GM18505 (cell line): ENCODE measurements at regions not wholly inside any gene's neighbourhood (a gene's known extent, or its start where the extent isn't known, plus 50 kb on each side); places are given as distances from the start of the nearest gene placed in this dataset.

Experiments
- ATAC-seq: cut with Tn5 transposase; IDR thresholded peaks from one replicate; pipeline ENCODE4 v1.9.1; 2021; ENCODE audit not compliant: unreplicated experiment
- POLR2A ChIP-seq: IDR thresholded peaks from 4 replicates; pipeline ENCODE4 v1.6.1; 2011; ENCODE audit warnings: borderline replicate concordance; ENCODE audit not compliant: insufficient read depth, insufficient read length; ENCODE audit errors: extremely low read depth

DNA sequence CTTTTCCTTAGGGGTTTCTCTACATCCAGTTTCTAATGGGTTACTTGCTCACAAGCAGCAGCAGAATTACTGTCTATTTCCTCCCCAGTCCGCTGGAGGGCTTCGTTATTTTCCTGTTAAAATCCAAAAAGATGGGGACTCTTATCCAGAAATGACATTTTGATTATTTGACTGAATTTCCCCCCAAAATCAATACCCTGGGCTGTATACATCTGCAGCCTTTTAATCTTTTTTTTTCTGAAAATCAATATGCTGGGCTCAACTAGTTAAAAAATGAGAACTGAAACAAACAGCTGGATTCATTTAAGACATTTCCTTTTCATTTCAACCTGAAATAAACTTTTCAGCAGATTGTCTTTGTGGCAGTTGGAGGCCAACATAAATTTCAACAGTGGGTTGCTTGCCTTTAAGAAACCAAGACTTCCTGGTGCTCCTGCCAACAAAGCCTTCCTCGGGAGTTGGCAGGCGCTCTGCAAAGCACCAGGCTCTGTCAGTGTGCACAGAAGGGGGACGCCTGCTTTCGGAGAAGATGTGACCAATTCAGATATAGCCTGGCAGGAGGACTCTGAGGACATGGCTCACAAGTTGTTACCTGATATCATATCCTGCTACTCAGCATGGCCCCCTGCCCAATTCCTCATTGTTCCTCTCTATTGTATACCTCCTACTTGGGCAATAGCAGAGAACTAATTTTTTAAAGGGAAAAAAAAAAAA, 204.7 kb upstream of the ARG1 start:
- ATAC-seq: peak; percentile 73

DNA sequence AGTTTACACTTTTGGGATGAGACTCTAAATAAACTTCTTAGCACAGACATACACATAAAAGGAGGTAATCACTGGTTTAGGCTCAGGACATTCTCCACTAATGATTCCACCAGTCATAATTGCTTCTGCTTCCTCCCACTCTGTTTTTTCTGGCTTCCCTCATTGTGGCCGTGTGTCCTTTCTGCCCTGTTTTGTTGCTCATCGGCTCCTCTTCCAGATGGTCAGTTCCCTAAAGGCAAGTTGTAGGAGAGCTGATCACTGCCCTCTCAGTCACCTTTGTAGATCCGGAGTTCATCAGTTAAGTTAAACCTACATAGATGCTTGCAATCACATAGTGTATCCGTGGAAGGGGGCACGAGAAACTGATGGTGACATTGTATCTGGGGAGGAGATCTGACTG, 200.5 kb upstream of the ARG1 start:
- no peak for ATAC-seq

More for the DNA sequence above, 204.7 kb upstream of the ARG1 start:
- no peak for TF ChIP-seq POLR2A

DNA sequence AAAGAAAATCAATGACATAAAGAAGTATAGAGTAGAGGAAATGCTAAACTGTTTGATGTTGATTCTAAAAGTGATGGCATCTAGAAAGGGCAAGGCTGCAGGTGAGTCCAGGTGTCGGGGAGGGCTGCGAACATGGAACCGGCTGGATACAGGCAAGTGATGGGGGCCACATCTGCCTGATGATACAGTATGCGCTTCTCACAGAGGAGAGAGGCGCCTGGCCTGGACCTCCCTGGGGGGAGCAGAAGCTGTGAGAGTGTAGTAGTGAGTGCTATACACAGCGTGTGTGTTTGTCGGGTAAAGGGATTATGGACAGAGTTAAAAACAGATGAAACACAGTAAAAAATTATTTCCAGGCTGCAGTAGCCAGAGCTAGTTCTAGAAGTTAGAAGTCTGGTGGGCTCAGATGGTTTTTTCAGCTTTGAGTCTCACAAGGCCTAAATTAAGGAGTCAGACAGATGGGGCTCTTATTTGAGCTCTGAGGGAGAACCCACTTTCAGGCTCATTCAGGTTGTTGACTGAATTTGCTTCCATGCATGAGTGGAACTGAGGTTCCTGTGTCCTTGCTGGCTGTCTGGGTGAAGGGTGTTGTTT, 195.8 kb upstream of the ARG1 start:
- no peak for TF ChIP-seq POLR2A
- no peak for ATAC-seq

More for the DNA sequence above, 200.5 kb upstream of the ARG1 start:
- TF ChIP-seq POLR2A: no peak

DNA sequence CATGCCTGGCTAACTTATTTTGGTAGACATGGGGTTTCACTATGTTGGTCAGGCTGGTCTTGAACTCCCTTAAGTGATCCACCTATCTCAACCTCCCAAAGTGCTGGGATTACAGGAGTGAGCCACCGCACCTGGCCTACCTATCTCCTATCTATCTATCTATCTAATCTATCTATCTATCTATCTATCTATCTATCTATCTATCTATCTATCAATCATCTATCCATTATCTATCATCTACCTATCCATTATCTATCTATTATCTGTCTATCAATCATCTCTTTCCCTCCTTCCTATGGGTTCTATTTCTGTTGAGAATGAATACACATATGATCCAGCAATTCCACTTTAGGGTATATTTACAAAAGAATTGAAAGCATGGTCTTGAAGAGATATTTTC, 194.2 kb upstream of the ARG1 start:
- no peak for TF ChIP-seq POLR2A
- no peak for ATAC-seq

DNA sequence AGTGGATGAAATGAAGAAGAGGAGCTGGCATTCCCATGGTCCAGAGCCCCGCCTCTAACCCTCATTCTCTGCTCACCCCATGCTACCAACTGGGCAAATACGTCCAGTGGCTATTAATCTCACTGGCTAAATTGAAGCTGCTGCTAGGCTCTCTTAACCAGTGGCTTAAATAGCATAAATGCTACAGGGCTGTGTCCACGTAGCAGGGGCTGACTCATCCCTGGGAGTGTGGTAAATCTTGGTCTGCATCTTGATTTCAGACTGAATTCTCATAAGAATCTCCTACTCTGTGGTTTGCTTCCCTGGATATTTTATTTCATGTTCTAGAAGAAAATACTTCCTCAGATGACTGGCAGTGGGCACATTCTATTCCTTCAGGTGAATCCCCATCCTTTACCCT, 193.1 kb upstream of the ARG1 start:
- TF ChIP-seq POLR2A: no peak
- no peak for ATAC-seq

DNA sequence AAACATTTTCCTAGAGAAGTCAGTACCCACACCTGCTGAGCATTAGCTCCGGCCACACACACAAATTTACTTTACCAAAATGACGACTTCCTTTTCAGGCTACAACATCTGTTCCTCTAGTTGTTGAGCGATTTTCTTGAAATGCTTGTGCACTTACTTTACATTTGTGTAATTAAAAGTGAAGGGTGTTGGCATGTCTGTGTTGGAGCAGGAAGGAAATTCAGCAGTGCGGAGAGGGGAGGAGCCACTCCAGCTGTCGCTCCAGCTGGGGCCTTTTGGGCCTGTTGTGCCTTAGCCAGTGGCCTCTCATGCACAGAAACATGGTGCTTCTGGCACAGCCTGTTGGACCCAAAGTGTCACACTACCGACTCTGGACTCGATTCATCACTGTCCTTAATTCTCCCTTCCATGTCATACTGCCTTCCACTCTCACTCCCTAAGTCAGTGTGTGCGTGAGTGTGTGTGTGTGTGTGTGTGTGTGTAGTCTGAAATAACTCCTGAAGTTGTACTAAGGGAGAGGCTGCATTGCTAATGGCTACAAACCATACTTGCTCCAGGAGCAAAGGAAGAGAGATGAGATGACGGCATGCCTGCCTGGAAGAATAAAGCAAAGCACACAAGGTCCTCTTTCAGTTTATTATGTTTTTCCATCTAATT, 191.8 kb upstream of the ARG1 start:
- no peak for ATAC-seq
- TF ChIP-seq POLR2A: no peak

DNA sequence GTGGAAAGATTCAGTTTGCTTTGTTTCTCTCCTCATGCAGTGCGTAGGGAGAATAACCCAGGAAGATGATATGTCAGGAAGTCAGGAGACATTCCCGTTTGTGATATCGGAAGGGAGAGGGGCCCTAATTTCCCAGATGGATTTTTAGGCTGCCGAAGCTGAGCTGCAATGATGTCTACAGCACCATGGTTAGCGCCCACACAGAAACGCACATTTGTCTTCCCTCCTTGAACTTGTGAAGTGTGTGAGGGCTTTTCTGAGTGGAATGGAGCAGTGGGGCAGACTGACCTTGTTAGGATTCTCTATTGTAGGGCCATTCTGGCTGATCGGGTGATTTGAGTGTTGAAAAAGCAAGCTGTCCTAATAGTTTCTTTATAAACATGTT, 191.3 kb upstream of the ARG1 start:
- no peak for TF ChIP-seq POLR2A

DNA sequence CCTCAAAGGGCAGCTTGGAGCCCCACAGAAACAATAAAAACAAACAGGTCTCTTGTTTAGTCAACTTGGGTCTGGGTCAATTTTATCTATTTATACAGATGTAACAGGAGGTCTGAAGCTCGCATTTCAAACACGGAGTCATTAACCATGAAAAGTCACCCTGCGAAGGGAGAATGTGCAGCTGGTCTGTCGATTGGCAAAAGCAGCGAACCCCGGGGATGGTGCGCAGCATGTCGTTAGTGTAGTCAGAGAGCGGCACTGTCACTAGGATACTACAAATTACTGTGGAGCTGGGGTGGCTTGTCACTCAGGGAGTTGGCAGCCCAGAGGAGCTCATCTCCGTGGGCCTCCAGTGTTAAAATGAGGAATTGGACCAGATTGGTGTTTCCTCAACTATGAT, 190.4 kb upstream of the ARG1 start:
- ATAC-seq: no peak
- no peak for TF ChIP-seq POLR2A

More for the DNA sequence above, 191.3 kb upstream of the ARG1 start:
- ATAC-seq: no peak

DNA sequence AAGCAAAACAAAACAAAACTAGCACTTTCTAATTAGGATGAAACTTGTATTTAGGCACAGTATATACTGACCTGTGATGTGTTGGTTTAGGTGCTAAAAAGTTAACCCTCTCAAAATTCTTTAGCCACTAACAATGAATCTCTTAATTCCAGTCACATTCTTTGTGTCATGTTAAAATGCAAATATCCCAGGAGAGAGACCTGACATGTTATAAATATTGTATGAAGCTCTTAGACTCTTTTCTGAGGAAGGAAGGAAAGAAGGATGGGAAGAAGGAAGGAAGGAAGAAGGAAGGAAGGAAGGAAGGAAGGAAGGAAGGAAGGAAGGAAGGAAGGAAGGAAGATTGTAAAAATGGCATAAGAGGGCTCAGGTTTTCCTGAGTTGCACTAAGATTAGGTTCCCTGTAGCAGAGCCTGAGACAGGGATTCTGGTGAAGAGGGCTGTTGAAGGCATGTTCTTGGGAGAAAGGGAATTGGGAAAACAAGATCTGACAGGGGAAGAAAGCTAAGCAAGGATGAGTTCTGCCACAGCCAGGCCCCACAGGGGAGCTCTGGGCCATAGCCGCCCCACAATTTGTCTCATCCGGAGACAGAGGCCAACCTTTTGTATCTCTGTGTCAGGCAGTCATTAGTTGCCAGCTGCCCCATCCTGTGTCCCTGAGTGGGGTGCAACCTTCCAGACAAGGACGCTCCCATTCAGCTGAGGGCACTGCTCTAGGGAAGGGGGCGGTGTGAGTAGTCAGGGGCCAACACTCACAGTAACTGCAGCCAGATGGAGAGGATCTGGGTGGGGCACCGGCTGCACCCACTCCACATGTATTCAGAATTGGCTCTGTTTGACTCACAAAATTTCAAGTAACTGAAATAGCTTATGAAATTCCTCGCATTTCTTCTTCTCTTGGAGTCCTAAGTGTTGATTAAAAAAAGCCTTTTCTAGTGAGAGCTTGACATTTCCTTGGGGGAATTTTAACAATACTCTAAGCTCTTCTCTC, 189.3 kb upstream of the ARG1 start:
- TF ChIP-seq POLR2A: no peak
- ATAC-seq: no peak

DNA sequence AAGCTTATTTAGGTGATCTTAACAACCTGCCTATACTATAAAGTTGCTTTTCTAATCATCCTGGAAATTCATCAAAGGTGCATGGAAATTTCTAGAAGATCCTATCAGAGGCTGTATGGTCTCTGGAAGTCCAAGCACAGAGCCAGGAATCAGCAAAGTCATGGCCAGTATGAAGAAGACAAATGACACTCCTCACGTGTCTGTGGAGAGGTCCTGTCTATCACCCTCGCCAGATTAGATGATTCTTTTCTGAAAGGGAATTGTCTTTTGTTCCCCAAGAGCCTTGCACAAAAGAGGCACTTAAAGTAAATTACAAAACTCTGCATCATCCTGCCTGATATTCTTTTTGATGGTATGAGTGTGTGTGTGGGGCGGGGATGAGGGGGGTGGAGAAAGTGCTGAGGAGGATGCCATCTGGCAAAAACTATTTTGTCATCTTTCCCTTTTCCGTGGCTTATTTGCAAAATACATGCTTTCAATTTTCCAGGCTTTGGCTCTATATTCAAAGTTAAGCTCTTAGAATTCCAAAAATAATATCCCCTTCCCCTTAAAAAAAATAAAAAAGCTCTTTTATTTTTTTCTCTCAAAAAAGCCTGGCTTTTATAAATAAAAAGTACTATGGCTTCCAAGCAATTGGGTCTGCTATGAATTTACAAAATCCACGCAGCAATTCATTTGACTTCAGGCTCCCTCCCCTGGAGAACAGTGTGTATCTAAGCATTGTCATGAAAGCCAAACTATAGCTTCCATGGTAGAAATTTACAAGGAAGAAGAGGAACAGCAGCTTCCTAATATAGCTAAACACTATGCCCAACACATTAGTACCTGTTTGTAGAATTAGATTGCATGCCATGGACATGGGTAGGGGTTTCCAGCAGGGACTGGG, 185.2 kb upstream of the ARG1 start:
- TF ChIP-seq POLR2A: no peak
- ATAC-seq: no peak

DNA sequence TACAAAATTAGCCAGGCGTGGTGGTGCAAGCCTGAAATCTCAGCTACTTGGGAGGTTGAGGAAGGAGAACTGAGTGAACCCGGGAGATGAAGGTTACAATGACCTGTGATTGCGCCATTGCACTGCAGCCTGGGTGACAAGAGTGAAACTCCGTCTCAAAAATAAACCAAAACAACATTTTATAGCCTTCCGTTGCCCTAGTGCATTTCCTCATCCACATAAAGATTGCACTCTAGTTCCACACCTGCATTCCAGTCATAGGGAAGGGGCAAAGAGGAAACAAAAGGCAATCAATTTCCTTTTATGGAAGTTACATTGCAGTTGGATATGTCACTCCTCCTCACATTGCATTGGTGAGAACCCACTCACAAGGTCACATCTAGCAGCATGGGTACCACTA, 182.7 kb upstream of the ARG1 start:
- ATAC-seq: no peak
- no peak for TF ChIP-seq POLR2A

DNA sequence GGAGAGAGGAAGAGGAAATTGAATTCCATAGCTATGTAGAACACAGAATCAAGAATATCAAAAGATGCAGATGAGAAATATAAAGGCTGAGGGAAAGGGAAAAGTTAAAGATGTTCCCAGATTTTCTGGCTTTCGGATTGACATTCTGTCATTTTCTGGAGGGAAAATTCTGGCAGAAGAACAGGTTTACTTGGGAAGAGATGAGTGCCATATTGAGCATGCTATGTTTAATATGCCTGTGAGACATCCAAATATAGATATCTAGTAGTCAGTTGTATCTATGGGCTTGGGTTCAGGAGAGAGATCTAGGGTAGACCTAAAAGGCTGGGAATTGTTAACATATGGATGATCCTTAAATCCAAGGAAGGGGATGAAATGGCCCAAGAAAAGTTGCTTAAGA, 181.9 kb upstream of the ARG1 start:
- ATAC-seq: no peak
- no peak for TF ChIP-seq POLR2A

DNA sequence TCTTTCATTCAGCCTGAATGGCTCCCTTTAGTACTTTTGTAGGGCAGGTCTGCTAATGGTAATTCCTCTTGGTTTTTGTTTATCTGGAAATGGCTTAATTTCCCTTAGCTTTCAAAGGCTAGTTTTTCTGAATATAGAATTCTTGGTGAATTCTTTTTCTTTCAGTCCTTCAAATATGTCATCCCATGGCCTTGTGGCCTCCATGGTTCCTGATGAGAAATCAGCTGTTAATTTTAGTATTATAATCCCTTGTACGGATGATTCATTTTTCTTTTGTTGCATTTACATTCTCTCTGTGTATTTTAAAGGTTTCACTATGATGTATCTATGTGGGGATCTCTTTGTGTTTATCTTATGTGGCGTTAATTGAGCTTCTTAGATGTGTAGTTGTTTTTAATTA, 179.6 kb upstream of the ARG1 start:
- TF ChIP-seq POLR2A: no peak
- ATAC-seq: no peak
